ENCODE measurements at regions not wholly inside any gene's neighbourhood (a gene's known extent, or its start where the extent isn't known, plus 50 kb on each side); places are given as distances from the start of the nearest gene placed in this dataset.

- DNase-seq, result no peak
These were observed 66.0 kb upstream of the ZBED5 start for GRCh38 chr11:10923882-10924281.

- no peak for DNase-seq
These were observed 65.0 kb upstream of the ZBED5 start for GRCh38 chr11:10922892-10923291.

DNA sequence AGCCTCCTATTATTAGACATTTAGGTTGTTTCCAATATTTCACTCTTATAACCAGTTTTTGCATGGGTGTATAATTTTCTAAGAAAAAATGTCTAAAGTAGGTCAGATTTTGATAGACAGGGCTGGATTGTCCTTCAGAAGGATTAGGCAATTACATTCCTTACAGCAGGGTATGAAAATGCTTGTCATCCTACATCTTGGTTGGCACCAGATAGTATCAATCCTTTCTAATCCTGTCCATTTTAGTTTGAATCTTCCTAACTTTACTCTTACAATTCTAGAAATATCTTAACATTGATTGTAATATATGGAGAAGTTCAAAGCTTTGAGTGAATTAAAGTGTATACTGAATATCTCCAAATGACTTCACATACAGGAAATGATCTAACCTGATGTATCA is 63.0 kb upstream of the ZBED5 start:
- no peak for DNase-seq

- DNase-seq, result peak; percentile 46
These were observed 62.4 kb upstream of the ZBED5 start for GRCh38 chr11:10920205-10920604.

DNA sequence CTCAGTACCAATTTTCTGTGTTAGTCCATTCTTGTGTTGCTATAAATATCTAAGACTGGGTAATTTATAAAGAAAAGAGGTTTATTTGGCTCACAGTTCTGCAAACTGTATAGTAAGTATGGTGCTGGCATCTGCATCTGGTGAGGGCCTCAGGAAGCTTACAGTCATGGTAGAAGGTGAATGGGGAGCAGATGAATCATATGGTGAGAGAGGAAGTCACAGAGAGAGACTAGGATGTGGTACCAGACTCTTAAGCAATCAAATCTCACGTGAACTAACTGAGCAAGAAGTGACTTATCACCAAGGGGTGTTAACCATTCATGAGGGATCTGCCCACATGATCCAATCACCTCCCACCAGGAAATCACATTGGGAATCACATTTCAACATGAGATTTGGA is 60.8 kb upstream of the ZBED5 start:
- DNase-seq, result peak; percentile 34

GRCh38 chr11:10918275-10918674 is 60.4 kb upstream of the ZBED5 start:
- no peak for DNase-seq

DNA sequence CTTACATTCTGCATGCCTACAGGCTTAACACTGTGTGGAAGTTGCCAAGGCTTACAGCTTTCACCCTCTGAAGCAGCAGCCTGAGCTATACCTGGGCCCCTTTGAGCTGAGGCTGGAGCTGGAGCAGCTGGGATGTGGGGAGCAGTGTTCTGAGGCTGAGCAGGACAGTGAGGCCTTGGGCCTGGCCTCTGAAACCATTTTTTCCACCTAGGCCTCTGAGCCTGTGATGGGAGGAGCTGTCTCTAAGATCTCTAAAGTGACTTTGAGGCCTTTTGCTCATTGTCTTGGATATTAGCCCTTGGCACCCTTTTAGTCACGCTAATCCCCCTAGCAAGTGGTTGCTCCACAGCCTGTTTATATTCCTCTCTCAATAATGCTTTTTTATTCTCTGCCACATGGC is 59.9 kb upstream of the ZBED5 start:
- no peak for DNase-seq

GRCh38 chr11:10916665-10917064 is 58.8 kb upstream of the ZBED5 start:
- peak; percentile 25 for DNase-seq

DNA sequence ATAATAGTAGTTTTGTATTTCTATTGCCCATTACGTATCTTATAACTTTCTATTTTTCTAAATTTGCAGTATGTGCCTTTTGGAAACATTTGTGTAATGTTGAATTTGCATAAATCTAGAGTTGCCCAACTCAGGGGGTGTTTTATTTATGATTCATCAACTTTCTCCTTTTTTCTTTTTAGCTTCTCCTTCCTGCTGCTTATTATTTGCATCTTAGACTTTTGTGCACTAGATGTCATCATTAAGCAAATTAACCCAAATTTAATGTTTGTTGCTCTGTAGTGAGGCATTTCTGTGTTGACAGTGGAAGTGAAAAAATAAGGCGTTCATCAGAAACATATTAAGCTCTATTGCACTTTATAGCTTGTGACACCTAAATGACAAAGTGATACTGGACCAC is 56.2 kb upstream of the ZBED5 start:
- no peak for DNase-seq

GRCh38 chr11:10913075-10913474 is 55.2 kb upstream of the ZBED5 start:
- no peak for DNase-seq

DNA sequence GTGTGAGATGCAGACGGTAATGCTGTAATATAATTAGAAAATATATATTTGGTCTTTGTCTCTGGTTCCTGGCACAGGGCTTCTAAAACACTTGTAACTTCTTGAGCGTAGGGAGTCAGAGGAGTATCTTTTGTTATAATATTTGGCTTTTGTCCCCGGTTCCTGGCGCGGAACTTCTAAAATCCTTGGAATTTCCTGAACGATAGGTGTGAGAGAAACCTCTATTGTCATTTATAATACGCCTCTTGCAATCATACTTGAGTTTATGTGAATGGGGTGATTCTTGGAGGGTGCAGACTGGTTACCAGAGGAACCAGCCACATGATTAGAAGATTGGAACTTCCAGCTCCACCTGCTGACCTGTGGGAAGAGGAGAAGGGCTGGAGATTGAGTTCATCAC is 54.1 kb upstream of the ZBED5 start:
- no peak for DNase-seq

- DNase-seq, result no peak
These were observed 51.5 kb upstream of the ZBED5 start for GRCh38 chr11:10909141-10909883.

DNA sequence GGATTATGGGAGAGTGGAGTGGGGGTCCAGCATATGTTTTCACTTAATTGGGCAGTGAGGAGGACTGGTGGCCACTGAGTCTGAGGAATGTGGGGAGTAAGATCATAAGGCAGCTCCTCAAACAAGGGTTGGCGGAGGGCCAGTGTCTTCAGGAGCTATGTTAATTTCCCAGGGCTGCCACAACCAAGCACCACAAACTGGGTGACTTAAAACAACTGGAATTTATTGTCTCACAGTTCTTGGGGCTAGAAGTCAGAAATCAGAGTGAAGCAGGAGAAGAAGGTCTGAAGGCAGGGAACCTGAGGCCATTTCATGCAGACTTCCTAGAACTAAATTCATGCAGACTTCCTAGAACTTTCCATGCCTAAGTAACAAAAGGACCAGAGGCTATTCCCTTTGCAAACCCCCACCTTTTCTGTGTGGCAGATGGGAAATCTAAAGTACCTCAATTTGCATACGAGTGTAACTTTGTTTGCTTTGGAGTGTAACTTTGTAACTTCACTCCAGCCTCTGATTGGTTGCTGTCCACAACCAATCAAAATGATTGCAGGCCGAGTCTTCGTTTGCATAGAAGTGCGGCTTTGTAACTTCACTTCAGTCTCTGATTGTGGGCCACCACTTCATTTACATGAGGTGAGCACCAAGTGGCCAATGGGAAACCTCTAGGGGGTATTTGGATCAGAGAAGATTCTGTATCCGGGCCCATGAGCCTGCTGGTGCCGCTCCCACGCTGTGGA is 50.5 kb upstream of the ZBED5 start:
- DNase-seq, result no peak
